ENCODE measurements at regions not wholly inside any gene's neighbourhood (a gene's known extent, or its start where the extent isn't known, plus 50 kb on each side); places are given as distances from the start of the nearest gene placed in this dataset.

DNA sequence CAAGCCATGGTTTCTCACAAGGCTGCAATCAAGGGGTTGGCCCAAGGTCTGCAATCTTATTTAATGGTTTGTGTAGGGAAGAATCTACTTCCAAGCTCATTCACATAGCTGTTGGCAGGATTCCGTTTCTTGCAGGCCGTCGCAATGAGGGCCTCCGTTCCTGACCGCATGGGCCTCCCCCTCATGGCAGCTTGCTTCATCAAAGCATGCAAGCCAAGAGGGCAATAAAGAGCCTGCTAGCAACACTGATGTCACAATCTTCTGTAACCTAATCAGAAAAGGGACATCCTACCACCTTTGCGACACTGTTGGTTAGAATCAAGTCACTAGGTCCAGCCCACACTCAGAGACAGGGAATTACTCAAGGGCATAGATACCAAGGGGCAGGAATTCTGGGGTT lies 95.5 kb downstream of the CCT6B start:
- TF ChIP-seq CTCF (IDR thresholded peaks at IDR 0.05) (no peak), POLR2A (IDR thresholded peaks at IDR 0.05) (no peak)
